Neuronal stem cell (in vitro differentiated cells): ENCODE measurements at regions not wholly inside any gene's neighbourhood (a gene's known extent, or its start where the extent isn't known, plus 50 kb on each side); places are given as distances from the start of the nearest gene placed in this dataset.

Experiments used
- DNase-seq: peaks from one replicate; pipeline ENCODE4 v3.0.0-alpha.2; 2013; ENCODE audit warnings: low spot score
- H2AFZ ChIP-seq: one replicate; pipeline ENCODE4 v1.6.1; 2013; ENCODE audit warnings: mild to moderate bottlenecking, low read length, inconsistent platforms
- H2AK5ac ChIP-seq: 2 replicates; pipeline ENCODE4 v1.6.1; 2013; ENCODE audit warnings: low read depth, mild to moderate bottlenecking, inconsistent platforms, low read length, moderate library complexity, mixed read lengths
- H2BK120ac ChIP-seq: 2 replicates; pipeline ENCODE4 v1.6.1; 2013; ENCODE audit warnings: low read depth, mild to moderate bottlenecking, inconsistent platforms, low read length, moderate library complexity, mixed read lengths
- H2BK12ac ChIP-seq: one replicate; pipeline ENCODE4 v1.6.1; 2013; ENCODE audit warnings: low read length, inconsistent platforms
- H2BK15ac ChIP-seq: 2 replicates; pipeline ENCODE4 v1.6.1; 2013; ENCODE audit warnings: mild to moderate bottlenecking, low read length, inconsistent platforms, mixed read lengths
- H2BK5ac ChIP-seq: one replicate; pipeline ENCODE4 v1.6.1; 2013; ENCODE audit warnings: inconsistent platforms, mild to moderate bottlenecking, low read length, moderate library complexity
- H3K14ac ChIP-seq: one replicate; pipeline ENCODE4 v1.6.1; 2013; ENCODE audit warnings: low read length, inconsistent platforms
- H3K18ac ChIP-seq: 2 replicates; pipeline ENCODE4 v1.6.1; 2013; ENCODE audit warnings: low read length, inconsistent platforms
- H3K23ac ChIP-seq: 2 replicates; pipeline ENCODE4 v1.6.1; 2013; ENCODE audit warnings: low read depth, mild to moderate bottlenecking, mixed read lengths, low read length, inconsistent platforms; ENCODE audit not compliant: poor library complexity
- H3K27ac ChIP-seq: replicated peaks from 3 replicates; pipeline ENCODE4 v1.5.1; 2013; ENCODE audit warnings: low read length, inconsistent platforms
- H3K27me3 ChIP-seq, 3 experiments: 2 replicates each; pipeline ENCODE4 v1.6.1; 2013; ENCODE audit warnings: low read length in 3 of 3, mild to moderate bottlenecking in 2 of 3, inconsistent platforms in 1 of 3, low read depth in 1 of 3, mixed read lengths in 1 of 3, moderate library complexity in 1 of 3; ENCODE audit not compliant: control insufficient read depth in 3 of 3, insufficient read depth in 3 of 3
- H3K36me3 ChIP-seq, 2 donors: replicated peaks in 1 of 2; 2 replicates each; pipeline ENCODE4 v1.6.1; 2013; ENCODE audit warnings: low read length in 2 of 2; ENCODE audit not compliant: control insufficient read depth in 2 of 2, insufficient read depth in 2 of 2
- H3K4ac ChIP-seq: 2 replicates; pipeline ENCODE4 v1.6.1; 2013; ENCODE audit warnings: inconsistent platforms, mild to moderate bottlenecking, low read length, moderate library complexity
- H3K4me1 ChIP-seq, 2 donors: 1 replicate in 1 of 2; 2 replicates in 1 of 2; pipeline ENCODE4 v1.6.1; 2013; ENCODE audit warnings: low read length in 2 of 2, low read depth in 1 of 2; ENCODE audit not compliant: control insufficient read depth in 2 of 2, insufficient read depth in 1 of 2
- H3K4me2 ChIP-seq: one replicate; pipeline ENCODE4 v1.6.1; 2013; ENCODE audit warnings: mild to moderate bottlenecking, low read length, inconsistent platforms; ENCODE audit not compliant: insufficient read depth, poor library complexity, severe bottlenecking
- H3K4me3 ChIP-seq, 2 donors: 2 replicates each; pipeline ENCODE4 v1.5.1; 2013; ENCODE audit warnings: low read length in 2 of 2, mild to moderate bottlenecking in 2 of 2, inconsistent platforms in 1 of 2, moderate library complexity in 1 of 2
- H3K79me1 ChIP-seq: one replicate; pipeline ENCODE4 v1.6.1; 2013; ENCODE audit warnings: low read depth, mild to moderate bottlenecking, inconsistent platforms, low read length, moderate library complexity
- H3K9ac ChIP-seq: one replicate; pipeline ENCODE4 v1.6.1; 2013; ENCODE audit warnings: mild to moderate bottlenecking, low read depth, low read length, inconsistent platforms; ENCODE audit not compliant: poor library complexity
- H3K9me3 ChIP-seq, 2 donors: replicated peaks in 1 of 2; 2 replicates each; pipeline versions ENCODE3 to v1.6.1; 2013; ENCODE audit warnings: low read length in 2 of 2, mild to moderate bottlenecking in 2 of 2, inconsistent platforms in 1 of 2, low read depth in 1 of 2, mixed read lengths in 1 of 2, moderate library complexity in 1 of 2; ENCODE audit not compliant: control insufficient read depth in 2 of 2, insufficient read depth in 1 of 2
- H4K8ac ChIP-seq: one replicate; pipeline ENCODE4 v1.6.1; 2013; ENCODE audit warnings: low read depth, mild to moderate bottlenecking, inconsistent platforms, low read length, moderate library complexity
- H4K91ac ChIP-seq: one replicate; pipeline ENCODE4 v1.6.1; 2013; ENCODE audit warnings: low read length, low read depth, mild to moderate bottlenecking, inconsistent platforms; ENCODE audit not compliant: poor library complexity
- WGBS, 2 donors: extraction: QIAGEN DNeasy Blood & Tissue Kit; methylation state at CpG; one replicate each; pipeline ENCODE4 v1.1.7; 2013; ENCODE audit warnings: missing lambda C conversion rate in 2 of 2, mixed read lengths in 1 of 2; ENCODE audit not compliant: insufficient read length in 2 of 2, insufficient replicate concordance in 1 of 2; ENCODE audit errors: extremely low coverage in 2 of 2; 5-methylcytosine and 5-hydroxymethylcytosine counted together

DNA sequence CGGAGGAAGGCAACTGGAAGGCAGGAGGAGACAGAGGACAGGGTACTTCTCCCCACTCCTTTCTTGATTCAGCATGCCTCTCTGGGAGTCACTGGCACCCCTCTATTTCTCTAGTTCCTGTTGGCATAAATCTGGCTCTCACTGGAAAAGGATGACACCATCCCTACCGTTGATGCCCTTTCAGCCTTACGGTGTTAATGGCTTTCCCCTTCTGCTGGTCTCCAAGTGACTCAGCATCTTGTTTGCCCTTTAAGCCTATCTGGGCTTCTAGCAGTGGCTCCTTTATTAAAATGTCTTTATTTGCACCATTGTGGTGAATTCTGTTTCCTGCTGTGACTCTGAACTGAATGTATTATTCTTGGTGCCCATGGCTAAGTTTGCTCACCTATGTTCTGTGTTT lies 227.3 kb upstream of the GLRA1 start:
- Histone ChIP-seq H3K18ac (no peak overlapping the region), H3K14ac (no peak overlapping the region), H3K4me3 (no peak overlapping the region), H3K79me1 (no peaks in the 10 kb centered on the region), H4K91ac (no peak overlapping the region), H2AFZ (no peak overlapping the region), H4K8ac (no peak overlapping the region), H3K23ac (no peak overlapping the region), H2BK12ac (no peak overlapping the region), H2BK120ac (no peak overlapping the region), H3K9me3 (no peaks in the 10 kb centered on the region), H3K4me1 (no peaks in the 10 kb centered on the region), H2BK5ac (no peak overlapping the region), H2BK15ac (no peak overlapping the region), H3K4me2 (no peak overlapping the region), H3K27ac (no peak overlapping the region), H3K27me3 (no peaks in the 10 kb centered on the region), H3K4ac (no peak overlapping the region), H3K36me3 (no peaks in the 10 kb centered on the region), H3K9ac (no peak overlapping the region), H2AK5ac (no peak overlapping the region)
- no CpG with 5 or more reads among the region's 3 CpGs for WGBS, 2 donors
- DNase-seq: no peak

DNA sequence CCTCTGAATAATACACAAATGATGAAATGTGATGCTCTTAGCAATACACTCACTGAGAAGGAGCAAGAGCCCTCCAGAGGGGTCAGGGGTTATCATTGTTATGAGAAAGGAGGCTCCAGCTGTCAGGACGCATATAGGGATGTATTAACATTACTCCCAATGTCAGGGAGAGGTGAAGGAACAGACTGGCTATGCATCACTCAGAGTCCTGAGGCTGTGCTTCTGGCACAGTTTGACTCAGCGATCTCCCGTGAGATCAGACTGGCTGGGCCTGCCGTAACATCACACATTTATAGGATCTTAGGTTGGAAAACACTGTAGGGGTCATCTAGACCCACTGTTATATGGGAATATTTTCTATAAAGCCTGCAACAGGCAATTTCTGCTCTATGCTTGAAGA lies 226.5 kb upstream of the GLRA1 start:
- Histone ChIP-seq H2BK12ac (no peak overlapping the region), H3K23ac (no peak overlapping the region), H3K27ac (no peak overlapping the region), H2BK15ac (no peak overlapping the region), H3K4me2 (no peak overlapping the region), H2BK120ac (no peak overlapping the region), H3K27me3 (no peaks in the 10 kb centered on the region), H3K14ac (no peak overlapping the region), H2BK5ac (no peak overlapping the region), H3K18ac (no peak overlapping the region), H3K4ac (no peak overlapping the region), H3K9me3 (no peaks in the 10 kb centered on the region), H3K36me3 (no peaks in the 10 kb centered on the region), H3K9ac (no peak overlapping the region), H2AFZ (no peak overlapping the region), H2AK5ac (no peak overlapping the region), H3K4me1 (no peaks in the 10 kb centered on the region), H4K8ac (no peak overlapping the region), H3K79me1 (no peaks in the 10 kb centered on the region), H3K4me3 (no peak overlapping the region), H4K91ac (no peak overlapping the region)
- WGBS, 2 donors: no CpG with 5 or more reads among the region's 4 CpGs
- DNase-seq: no peak

DNA sequence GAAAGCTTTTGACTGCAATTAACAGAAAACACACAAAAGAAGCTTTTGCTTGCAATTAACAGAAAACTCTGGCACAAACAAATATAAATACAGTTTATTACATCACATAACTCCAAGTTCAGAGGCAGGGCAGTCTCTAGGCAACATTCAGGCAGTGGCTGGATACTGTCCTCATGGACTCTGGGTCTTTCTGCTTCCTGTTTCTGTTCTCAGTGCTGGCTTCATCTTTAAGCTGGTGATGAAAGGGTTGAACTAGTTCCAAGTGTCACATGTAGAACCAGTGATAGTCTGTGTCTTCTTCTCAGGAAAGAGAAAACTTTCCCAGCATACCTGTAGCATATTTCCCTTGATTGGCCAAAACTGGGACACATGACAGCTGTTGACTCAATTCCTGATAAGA lies 222.6 kb upstream of the GLRA1 start:
- H2BK5ac ChIP-seq: no peak overlapping the region
- no peak for DNase-seq
- no peak overlapping the region for H2BK120ac ChIP-seq
- no peak overlapping the region for H4K91ac ChIP-seq
- H3K36me3 ChIP-seq: no peaks in the 10 kb centered on the region
- no peak overlapping the region for H3K23ac ChIP-seq
- no peaks in the 10 kb centered on the region for H3K4me1 ChIP-seq
- no peak overlapping the region for H4K8ac ChIP-seq
- no peak overlapping the region for H2BK12ac ChIP-seq
- H3K4me2 ChIP-seq: no peak overlapping the region
- H3K4ac ChIP-seq: no peak overlapping the region
- H3K9me3 ChIP-seq: no peaks in the 10 kb centered on the region
- H2BK15ac ChIP-seq: no peak overlapping the region
- H2AFZ ChIP-seq: no peak overlapping the region
- H3K79me1 ChIP-seq: no peaks in the 10 kb centered on the region
- H3K4me3 ChIP-seq: no peak overlapping the region
- H3K14ac ChIP-seq: no peak overlapping the region
- no peaks in the 10 kb centered on the region for H3K27me3 ChIP-seq
- no peak overlapping the region for H3K9ac ChIP-seq
- H3K18ac ChIP-seq: no peak overlapping the region
- H2AK5ac ChIP-seq: no peak overlapping the region
- no peak overlapping the region for H3K27ac ChIP-seq

DNA sequence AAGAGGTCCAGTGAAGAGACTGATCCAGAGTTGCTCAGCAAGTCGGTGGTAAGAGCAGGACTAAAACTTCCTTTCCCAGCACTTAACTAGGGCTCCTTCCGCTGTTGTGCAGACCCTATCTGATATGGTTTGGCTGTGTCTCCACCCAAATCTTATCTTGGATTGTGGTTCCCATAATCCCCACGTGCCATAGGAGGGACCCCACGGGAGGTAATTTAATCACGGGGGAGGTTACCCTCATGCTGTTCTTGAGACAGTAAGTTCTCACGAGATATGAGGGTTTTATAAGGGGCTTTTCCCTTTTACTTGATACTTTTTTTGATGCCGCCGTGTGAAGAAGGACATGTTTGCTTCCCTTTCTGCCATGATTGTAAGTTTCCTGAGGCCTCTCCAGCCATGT lies 221.9 kb upstream of the GLRA1 start:
- Histone ChIP-seq H3K4me2 (no peak overlapping the region), H3K27ac (no peak overlapping the region), H3K36me3 (no peaks in the 10 kb centered on the region), H2BK15ac (no peak overlapping the region), H3K23ac (no peak overlapping the region), H3K9me3 (no peaks in the 10 kb centered on the region), H2BK120ac (no peak overlapping the region), H2BK5ac (no peak overlapping the region), H3K79me1 (no peaks in the 10 kb centered on the region), H3K4ac (no peak overlapping the region), H3K4me3 (no peak overlapping the region), H3K27me3 (no peaks in the 10 kb centered on the region), H3K9ac (no peak overlapping the region), H3K18ac (no peak overlapping the region), H4K91ac (no peak overlapping the region), H3K4me1 (no peaks in the 10 kb centered on the region), H2AK5ac (no peak overlapping the region), H2BK12ac (no peak overlapping the region), H2AFZ (no peak overlapping the region), H3K14ac (no peak overlapping the region), H4K8ac (no peak overlapping the region)
- no peak for DNase-seq
- WGBS, 2 donors: no CpG with 5 or more reads among the region's 8 CpGs
